Bronchial epithelial cell (primary cell): ENCODE measurements at regions not wholly inside any gene's neighbourhood (a gene's known extent, or its start where the extent isn't known, plus 50 kb on each side); places are given as distances from the start of the nearest gene placed in this dataset.
"Not testable (repeated sequence)": the region's sequence is repeated elsewhere in the genome, so short reads cannot be mapped to it uniquely, and the experiment has no call there.

Experiments
- DNase-seq: peaks from one replicate; pipeline ENCODE4 v3.0.0-alpha.2; 2010; ENCODE audit warnings: low read depth
- FAIRE-seq: peaks from 2 replicates; lab custom pipeline; 2011; peaks lifted over from hg19 to GRCh38; lab: Jason Lieb, UNC
- H3K27me3 ChIP-seq: 2 replicates; pipeline ENCODE4 v1.5.1; 2011; ENCODE audit warnings: low read length; ENCODE audit not compliant: control insufficient read depth, insufficient read depth
- H3K36me3 ChIP-seq: 2 replicates; pipeline ENCODE4 v1.5.1; 2011; ENCODE audit warnings: low read length; ENCODE audit not compliant: control insufficient read depth, insufficient read depth
- H3K4me3 ChIP-seq: 2 replicates; pipeline ENCODE4 v1.5.1; 2011; ENCODE audit warnings: mild to moderate bottlenecking, low read depth, low read length, control low read depth
- CTCF ChIP-seq: IDR thresholded peaks from 2 replicates; pipeline ENCODE4 v1.5.1; 2011; ENCODE audit warnings: mild to moderate bottlenecking, moderate library complexity, low read length, control low read depth, inconsistent platforms; ENCODE audit not compliant: insufficient read depth, severe bottlenecking

DNA sequence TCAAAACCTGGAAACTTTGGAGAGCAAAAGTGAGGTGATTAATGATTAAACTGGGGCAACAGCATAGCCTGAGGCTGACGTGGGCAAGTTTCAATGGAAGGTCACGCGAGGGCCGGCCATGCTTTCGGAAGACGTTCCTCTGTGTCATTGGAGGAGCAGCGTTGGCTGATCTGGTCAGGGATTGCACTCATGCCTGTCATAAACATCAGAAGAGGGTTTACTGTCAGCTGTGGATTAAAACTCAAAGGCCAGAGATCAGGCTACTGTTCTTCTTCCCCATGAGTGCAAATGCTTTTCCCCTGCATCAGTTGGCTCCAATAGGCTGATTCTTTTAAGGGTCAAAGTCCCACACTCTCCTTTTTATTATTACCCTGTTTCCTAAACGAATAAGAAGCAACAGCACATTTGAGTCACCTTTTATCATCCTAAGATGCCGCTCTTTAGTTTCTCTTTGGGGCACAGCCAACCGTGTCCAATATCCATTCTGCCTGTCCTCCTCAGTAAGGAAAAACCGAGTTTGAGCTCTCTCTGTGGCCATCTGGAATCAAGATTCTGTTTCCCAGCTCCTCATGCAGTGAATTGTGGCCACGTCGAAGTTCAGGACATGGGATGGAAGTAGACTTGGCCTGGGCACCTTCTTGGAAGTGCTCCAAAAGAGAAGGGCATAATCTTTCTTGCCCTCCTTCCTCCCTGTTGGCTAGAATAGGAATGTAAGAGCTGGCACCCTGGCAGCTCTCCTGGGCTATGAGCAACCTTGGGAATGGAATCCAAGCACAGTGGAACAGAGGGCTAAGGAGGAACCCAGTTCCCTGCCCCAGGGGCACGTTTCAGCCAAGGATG lies 62.5 kb upstream of the INSIG1 start:
- Histone ChIP-seq H3K4me3 (no peak overlapping the region), H3K27me3 (no peaks in the 10 kb centered on the region), H3K36me3 (no peaks in the 10 kb centered on the region)
- DNase-seq, result no peak
- TF ChIP-seq CTCF, result no peak
- no peak for FAIRE-seq

GRCh38 chr7:155236386-155236785 lies 61.3 kb upstream of the INSIG1 start:
- Histone ChIP-seq H3K4me3 (no peak overlapping the region), H3K36me3 (no peaks in the 10 kb centered on the region), H3K27me3 (no peaks in the 10 kb centered on the region)
- DNase-seq, result no peak
- FAIRE-seq, result no peak
- no peak for TF ChIP-seq CTCF

- H3K27me3 ChIP-seq, result no peaks in the 10 kb centered on the region
- DNase-seq (no peak), FAIRE-seq (no peak)
- H3K36me3 ChIP-seq, result no peaks in the 10 kb centered on the region
- no peak overlapping the region for H3K4me3 ChIP-seq
- TF ChIP-seq CTCF, result no peak
These were observed 60.4 kb upstream of the INSIG1 start for GRCh38 chr7:155237297-155237696.

- H3K4me3 ChIP-seq, result no peak overlapping the region
- H3K27me3 ChIP-seq, result no peaks in the 10 kb centered on the region
- no peaks in the 10 kb centered on the region for H3K36me3 ChIP-seq
- FAIRE-seq, result peak; percentile 70
- DNase-seq, result no peak
- TF ChIP-seq CTCF, result no peak
These were observed 59.9 kb upstream of the INSIG1 start for GRCh38 chr7:155237730-155238129.

DNA sequence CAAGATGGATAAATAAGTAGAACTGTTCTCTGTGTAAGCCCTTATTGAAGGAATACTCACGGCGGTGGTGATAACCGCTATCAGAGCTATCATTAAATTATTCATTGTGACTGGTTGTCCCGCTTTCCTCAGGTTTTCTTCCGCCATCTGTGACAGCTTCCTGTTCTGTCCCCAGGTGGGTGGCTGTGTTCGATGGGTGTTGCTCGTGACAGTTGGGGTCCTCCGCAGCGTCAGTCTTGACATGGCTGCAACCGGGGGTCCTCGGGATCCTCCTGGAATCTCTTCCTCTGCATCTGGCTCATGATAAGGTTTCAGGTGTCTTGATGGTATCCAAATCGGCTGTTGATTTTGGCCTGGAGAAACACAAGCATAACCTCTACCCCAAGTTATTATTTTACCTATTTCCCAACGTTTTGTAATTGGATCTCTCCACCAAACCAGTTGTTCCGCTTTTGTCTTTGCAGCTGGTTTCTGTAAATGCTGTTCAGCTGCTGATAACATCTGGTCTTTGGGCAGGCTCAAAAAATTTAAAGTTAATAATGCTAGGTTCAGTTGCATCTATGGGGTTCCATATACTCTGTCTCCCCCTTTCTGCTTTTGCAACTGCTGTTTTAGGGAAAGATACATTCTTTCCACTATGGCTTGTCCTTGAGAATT lies 58.1 kb upstream of the INSIG1 start:
- FAIRE-seq, H3K27me3 ChIP-seq, H3K4me3 ChIP-seq, H3K36me3 ChIP-seq: not testable (repeated sequence)
- peak; percentile 40 for DNase-seq

GRCh38 chr7:155244675-155245074 lies 53.0 kb upstream of the INSIG1 start:
- no peak for TF ChIP-seq CTCF
- DNase-seq, result no peak
- FAIRE-seq, result no peak
- Histone ChIP-seq H3K36me3 (no peaks in the 10 kb centered on the region), H3K4me3 (no peak overlapping the region), H3K27me3 (no peaks in the 10 kb centered on the region)
